Gastroesophageal sphincter (tissue), 4 donors: ENCODE measurements at regions not wholly inside any gene's neighbourhood (a gene's known extent, or its start where the extent isn't known, plus 50 kb on each side); places are given as distances from the start of the nearest gene placed in this dataset.

ENCODE experiments used
- ATAC-seq: fragments of 150-250 bp; one replicate; pipeline ENCODE4 v1.9.1; 2016; ENCODE audit warnings: mild to moderate bottlenecking, moderate library complexity
- H3K27ac ChIP-seq, 4 donors: fragments of 200-600 bp; sonication (generic) in 3 of 4; 1 replicate in 3 of 4; 2 replicates in 1 of 4; pipeline ENCODE4 v1.5.1; 2016 to 2019
- H3K27me3 ChIP-seq: fragments of 200-600 bp; sonication (generic); one replicate; pipeline ENCODE4 v1.5.1; 2019
- H3K36me3 ChIP-seq, 2 donors: fragments of 200-600 bp; sonication (generic); one replicate each; pipeline ENCODE4 v1.5.1; 2019; ENCODE audit warnings: control low read depth in 1 of 2
- H3K4me1 ChIP-seq, 3 donors: fragments of 200-600 bp; sonication (generic); 1 replicate in 2 of 3; 2 replicates in 1 of 3; pipeline ENCODE4 v1.5.1; 2016 to 2019; ENCODE audit warnings: control low read depth in 2 of 3
- H3K4me3 ChIP-seq, 2 donors: fragments of 200-600 bp; sonication (generic); one replicate each; pipeline ENCODE4 v1.5.1; 2019; ENCODE audit warnings: mild to moderate bottlenecking in 1 of 2, moderate library complexity in 1 of 2
- H3K9me3 ChIP-seq, 3 donors: fragments of 200-600 bp; sonication (generic); one replicate each; pipeline ENCODE4 v1.5.1; 2017 to 2019; ENCODE audit warnings: control low read depth in 2 of 3
- CTCF ChIP-seq, 4 experiments: fragments of 200-600 bp in 2 of 4; fragments of 450-650 bp in 2 of 4; sonication (generic) in 1 of 4; IDR thresholded peaks; one replicate each; pipeline ENCODE4 v1.5.1; 2017 to 2019; ENCODE audit warnings: antibody characterized with exemption in 4 of 4, mild to moderate bottlenecking in 2 of 4, moderate library complexity in 2 of 4
- EP300 ChIP-seq: sonication (generic); formaldehyde crosslinking; IDR thresholded peaks from one replicate; pipeline ENCODE4 v1.6.1; 2017; ENCODE audit warnings: antibody characterized with exemption, mild to moderate bottlenecking
- POLR2A ChIP-seq, 2 donors: fragments of 450-650 bp; IDR thresholded peaks; one replicate each; pipeline ENCODE4 v1.6.1; 2017; ENCODE audit warnings: antibody characterized with exemption in 2 of 2, mild to moderate bottlenecking in 2 of 2, moderate library complexity in 1 of 2
- POLR2AphosphoS5 ChIP-seq: sonication (generic); formaldehyde crosslinking; IDR thresholded peaks from one replicate; pipeline ENCODE4 v1.6.1; 2017; ENCODE audit warnings: antibody characterized with exemption
- WGBS, 2 donors: methylation state at CpG; one replicate each; pipeline ENCODE4 v1.1.5; 2018; ENCODE audit warnings: low coverage in 1 of 2; 5-methylcytosine and 5-hydroxymethylcytosine counted together

GRCh38 chr15:94164202-94164807 is 67.1 kb upstream of the MCTP2 start:
- TF ChIP-seq CTCF (IDR thresholded peaks at IDR 0.05) (peak; percentile 42 to 79 (median 73)), POLR2A (IDR thresholded peaks at IDR 0.05) (no peak)
- H3K27me3 ChIP-seq, result no peaks in the 10 kb centered on the region
- H3K27ac ChIP-seq, result no peak overlapping the region
- ATAC-seq, result no peak
- no peaks in the 10 kb centered on the region for H3K4me1 ChIP-seq
- no peak overlapping the region for H3K4me3 ChIP-seq
- 46 to 48% methylated on average over 7 to 10 of the region's 10 CpGs for WGBS, 2 donors
- H3K9me3 ChIP-seq, result no peaks in the 10 kb centered on the region
- H3K36me3 ChIP-seq, result no peaks in the 10 kb centered on the region

GRCh38 chr15:94162939-94163338 is 68.4 kb upstream of the MCTP2 start:
- WGBS, 2 donors, result 84 to 96% methylated on average over 3 of the region's 5 CpGs
- no peaks in the 10 kb centered on the region for H3K9me3 ChIP-seq
- ATAC-seq, result no peak
- H3K36me3 ChIP-seq, result no peaks in the 10 kb centered on the region
- H3K4me3 ChIP-seq, result no peak overlapping the region
- H3K4me1 ChIP-seq, result no peaks in the 10 kb centered on the region
- no peak overlapping the region for H3K27ac ChIP-seq
- H3K27me3 ChIP-seq, result no peaks in the 10 kb centered on the region
- TF ChIP-seq POLR2AphosphoS5 (no peak), CTCF (IDR thresholded peaks at IDR 0.05) (no peak), EP300 (no peak), POLR2A (IDR thresholded peaks at IDR 0.05) (no peak)

GRCh38 chr15:94154255-94154654 is 77.1 kb upstream of the MCTP2 start:
- TF ChIP-seq POLR2A (IDR thresholded peaks at IDR 0.05) (no peak), EP300 (no peak), CTCF (IDR thresholded peaks at IDR 0.05) (no peak), POLR2AphosphoS5 (no peak)
- no peaks in the 10 kb centered on the region for H3K27me3 ChIP-seq
- H3K27ac ChIP-seq, result no peak overlapping the region
- no peaks in the 10 kb centered on the region for H3K36me3 ChIP-seq
- H3K4me3 ChIP-seq, result no peak overlapping the region
- WGBS, 2 donors, result 87 to 91% methylated on average over 3 of the region's 3 CpGs
- ATAC-seq, result no peak
- no peaks in the 10 kb centered on the region for H3K4me1 ChIP-seq
- H3K9me3 ChIP-seq, result no peaks in the 10 kb centered on the region

- WGBS, 2 donors, result 26 to 46% methylated on average over 4 of the region's 4 CpGs
- Histone ChIP-seq H3K27ac (no peak overlapping the region), H3K9me3 (peaks cover 0 to 6% (median 0%) of the 10 kb centered on the region in 3 donors), H3K4me1 (no peaks in the 10 kb centered on the region), H3K27me3 (no peaks in the 10 kb centered on the region), H3K4me3 (no peak overlapping the region), H3K36me3 (no peaks in the 10 kb centered on the region)
- no peak for ATAC-seq
- TF ChIP-seq EP300 (no peak), POLR2A (IDR thresholded peaks at IDR 0.05) (no peak), POLR2AphosphoS5 (no peak), CTCF (IDR thresholded peaks at IDR 0.05) (no peak)
Measured at GRCh38 chr15:94145046-94145445, 86.3 kb upstream of the MCTP2 start.

- TF ChIP-seq CTCF (IDR thresholded peaks at IDR 0.05), result no peak
- TF ChIP-seq EP300, result no peak
- no peak for TF ChIP-seq POLR2AphosphoS5
- TF ChIP-seq POLR2A (IDR thresholded peaks at IDR 0.05), result no peak
- Histone ChIP-seq H3K4me3 (no peak overlapping the region), H3K9me3 (peaks cover 0 to 6% (median 0%) of the 10 kb centered on the region in 3 donors), H3K4me1 (no peaks in the 10 kb centered on the region), H3K27me3 (no peaks in the 10 kb centered on the region), H3K27ac (no peak overlapping the region), H3K36me3 (no peaks in the 10 kb centered on the region)
- no peak for ATAC-seq
- 90 to 100% methylated on average over 2 of the region's 2 CpGs for WGBS, 2 donors
Measured at GRCh38 chr15:94141802-94142201, 89.6 kb upstream of the MCTP2 start.
